ENCODE measurements at regions not wholly inside any gene's neighbourhood (a gene's known extent, or its start where the extent isn't known, plus 50 kb on each side); places are given as distances from the start of the nearest gene placed in this dataset.

GRCh38 chr1:2969845-2970291, 51.4 kb upstream of the ACTRT2 start:
- Histone ChIP-seq H2AFZ (ENCODE audit: low read length) (no peak overlapping the region), H3K27ac (ENCODE audit: low read length) (no peak overlapping the region), H3K9me2 (replicated peaks; ENCODE audit: insufficient read depth, low read length) (no peaks in the 10 kb centered on the region), H3K79me2 (ENCODE audit: low read length) (no peaks in the 10 kb centered on the region), H3K4me3 (ENCODE audit: low read length) (no peak overlapping the region), H3K4me2 (ENCODE audit: low read depth, low read length, poor library complexity, severe bottlenecking) (no peak overlapping the region), H3K27me3 (ENCODE audit: low read length) (no peaks in the 10 kb centered on the region), H3K9ac (ENCODE audit: low read length) (no peak overlapping the region), H3K9me3 (ENCODE audit: low read length) (no peaks in the 10 kb centered on the region), H4K20me1 (ENCODE audit: insufficient read depth, low read depth, low read length) (no peaks in the 10 kb centered on the region), H3K36me3 (ENCODE audit: insufficient read depth, low read length) (no peaks in the 10 kb centered on the region), H3K4me1 (ENCODE audit: low read length) (no peaks in the 10 kb centered on the region)
- no peak for DNase-seq

DNA sequence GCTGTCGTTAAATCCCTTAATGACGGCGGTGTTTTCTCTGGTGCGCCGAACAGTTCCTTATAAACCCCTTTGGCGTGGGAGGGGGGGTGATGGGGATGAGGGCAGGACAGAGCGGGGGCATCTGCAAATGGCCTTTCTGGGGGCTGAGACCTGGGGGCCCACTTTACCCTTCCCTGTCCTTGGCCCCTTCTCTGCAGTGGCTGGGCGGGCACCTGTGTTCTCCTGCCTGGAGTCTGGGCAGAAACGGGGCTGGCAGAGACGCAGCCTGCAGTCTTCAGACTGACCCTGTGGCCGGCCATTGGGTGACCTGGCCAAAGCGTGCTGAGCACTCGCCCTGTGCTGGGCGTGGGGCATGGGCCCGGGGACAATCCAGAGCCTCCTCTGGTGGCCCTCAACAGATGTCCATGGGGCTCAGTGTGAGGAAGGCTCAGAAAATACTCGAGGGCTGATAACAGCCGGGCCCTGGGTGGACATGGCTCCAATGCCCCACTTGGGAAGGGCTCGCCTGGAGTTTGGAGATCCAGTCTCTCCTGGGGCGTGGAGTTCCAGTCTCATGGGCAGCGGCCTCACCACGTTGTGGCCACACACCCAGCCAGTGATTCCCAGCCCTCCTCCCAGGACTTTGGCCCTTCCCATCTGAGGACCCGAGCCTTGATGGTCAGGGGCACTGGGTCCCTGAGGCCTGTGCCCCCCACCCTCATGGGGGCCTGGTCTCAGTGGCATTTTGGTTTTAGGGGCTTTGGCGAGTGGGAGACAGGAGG, 50.8 kb upstream of the ACTRT2 start:
- no peak for DNase-seq
- H3K27ac ChIP-seq (ENCODE audit: low read length), result no peak overlapping the region
- no peaks in the 10 kb centered on the region for H3K79me2 ChIP-seq (ENCODE audit: low read length)

GRCh38 chr1:2971101-2971501, 50.2 kb upstream of the ACTRT2 start:
- Histone ChIP-seq H3K4me1 (ENCODE audit: low read length) (no peaks in the 10 kb centered on the region), H3K27ac (ENCODE audit: low read length) (no peak overlapping the region), H3K4me2 (ENCODE audit: low read depth, low read length, poor library complexity, severe bottlenecking) (no peak overlapping the region), H3K27me3 (ENCODE audit: low read length) (no peaks in the 10 kb centered on the region), H4K20me1 (ENCODE audit: insufficient read depth, low read depth, low read length) (no peaks in the 10 kb centered on the region), H3K9me3 (ENCODE audit: low read length) (no peaks in the 10 kb centered on the region), H3K4me3 (ENCODE audit: low read length) (no peak overlapping the region), H2AFZ (ENCODE audit: low read length) (no peak overlapping the region), H3K79me2 (ENCODE audit: low read length) (no peaks in the 10 kb centered on the region), H3K9me2 (replicated peaks; ENCODE audit: insufficient read depth, low read length) (no peaks in the 10 kb centered on the region), H3K36me3 (ENCODE audit: insufficient read depth, low read length) (no peaks in the 10 kb centered on the region), H3K9ac (ENCODE audit: low read length) (no peak overlapping the region)
- DNase-seq, result no peak

More for the DNA sequence above, 50.8 kb upstream of the ACTRT2 start:
- H3K9me3 ChIP-seq (ENCODE audit: low read length), result no peaks in the 10 kb centered on the region
- no peaks in the 10 kb centered on the region for H3K36me3 ChIP-seq (ENCODE audit: insufficient read depth, low read length)
- no peaks in the 10 kb centered on the region for H4K20me1 ChIP-seq (ENCODE audit: insufficient read depth, low read depth, low read length)
- H2AFZ ChIP-seq (ENCODE audit: low read length), result no peak overlapping the region
- no peaks in the 10 kb centered on the region for H3K27me3 ChIP-seq (ENCODE audit: low read length)
- no peak overlapping the region for H3K4me3 ChIP-seq (ENCODE audit: low read length)
- no peak overlapping the region for H3K9ac ChIP-seq (ENCODE audit: low read length)
- no peaks in the 10 kb centered on the region for H3K4me1 ChIP-seq (ENCODE audit: low read length)
- H3K9me2 ChIP-seq (replicated peaks; ENCODE audit: insufficient read depth, low read length), result no peaks in the 10 kb centered on the region
- no peak overlapping the region for H3K4me2 ChIP-seq (ENCODE audit: low read depth, low read length, poor library complexity, severe bottlenecking)
